Activated T-cell treated with anti-CD3 and anti-CD28 coated beads, Interleukin-2, amount 50 U/mL, for 72 hours (primary cell): ENCODE measurements at regions not wholly inside any gene's neighbourhood (a gene's known extent, or its start where the extent isn't known, plus 50 kb on each side); places are given as distances from the start of the nearest gene placed in this dataset.

Source experiments
- ATAC-seq, 2 donors: fragments of 150-1000 bp; cut with Tn5 transposase; replicated peaks in 1 of 2; 2 replicates each; pipeline ENCODE4 v1.10.0; 2021; ENCODE audit warnings: moderate library complexity in 2 of 2, mild to moderate bottlenecking in 1 of 2
- DNase-seq, 2 donors: peaks; one replicate each; pipeline ENCODE4 v3.0.0; 2021 to 2022; ENCODE audit warnings: mixed read lengths in 1 of 2
- H3K27ac Mint-ChIP-seq: one replicate; pipeline ENCODE4 v1.8.0; 2022; ENCODE audit warnings: mild to moderate bottlenecking, moderate library complexity, mixed read lengths
- H3K27me3 Mint-ChIP-seq: one replicate; pipeline ENCODE4 v1.8.0; 2022; ENCODE audit warnings: low read depth, mixed read lengths
- H3K36me3 Mint-ChIP-seq, 2 donors: one replicate each; pipeline ENCODE4 v1.8.0; 2022; ENCODE audit warnings: mixed read lengths in 2 of 2, mild to moderate bottlenecking in 1 of 2; ENCODE audit not compliant: insufficient read depth in 2 of 2
- H3K4me1 Mint-ChIP-seq: one replicate; pipeline ENCODE4 v1.8.0; 2022; ENCODE audit warnings: low read depth, mixed read lengths
- H3K4me3 Mint-ChIP-seq, 2 donors: one replicate each; pipeline ENCODE4 v1.8.0; 2022; ENCODE audit warnings: mild to moderate bottlenecking in 2 of 2, mixed read lengths in 2 of 2, moderate library complexity in 2 of 2
- H3K9me3 Mint-ChIP-seq, 2 donors: one replicate each; pipeline ENCODE4 v1.8.0; 2022; ENCODE audit warnings: mixed read lengths in 2 of 2

DNA sequence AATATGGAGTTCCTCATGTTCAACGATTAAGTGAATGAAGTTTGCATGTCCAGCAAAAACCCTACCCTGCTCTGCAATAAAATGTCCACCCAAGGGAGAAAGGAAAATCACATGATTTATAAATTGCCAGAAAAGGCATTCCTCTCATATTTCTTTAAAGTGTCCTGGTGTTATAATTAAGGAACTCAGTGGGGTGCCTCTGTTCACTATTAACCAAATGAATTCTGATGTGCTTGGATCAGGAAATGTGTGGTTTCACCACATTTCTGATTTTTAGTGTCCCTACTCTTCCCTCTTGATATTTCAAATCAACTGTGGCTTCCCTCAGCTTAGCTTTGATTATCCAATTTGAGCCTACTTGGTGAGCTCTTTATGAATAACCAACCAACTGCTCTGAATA lies 208.1 kb downstream of the PHLDA1 start:
- Mint-ChIP-seq H3K36me3 (no peaks in the 10 kb centered on the region), H3K27me3 (no peaks in the 10 kb centered on the region), H3K27ac (no peak overlapping the region), H3K4me3 (no peak overlapping the region), H3K4me1 (no peaks in the 10 kb centered on the region), H3K9me3 (no peaks in the 10 kb centered on the region)
- no peak for ATAC-seq
- DNase-seq, result no peak

DNA sequence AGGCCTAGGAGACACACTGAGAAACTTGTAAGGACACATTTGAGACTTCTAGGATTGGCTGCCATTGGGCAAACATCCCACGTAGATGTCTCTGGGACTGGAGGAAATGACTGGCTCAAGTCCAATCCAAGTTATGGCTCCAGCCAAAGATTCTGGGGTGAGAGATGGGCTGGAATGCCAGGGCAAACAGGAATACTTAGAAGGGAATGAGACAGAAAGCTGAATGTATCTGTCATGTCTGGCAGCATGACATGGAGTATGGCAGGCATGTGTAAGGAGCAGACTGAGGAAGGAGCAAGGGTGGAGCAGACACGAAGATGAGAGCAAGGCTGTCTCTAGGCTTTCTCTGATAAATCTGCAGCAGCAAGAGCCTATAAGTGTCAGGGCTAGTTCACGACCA lies 209.2 kb downstream of the PHLDA1 start:
- no peak for ATAC-seq
- Mint-ChIP-seq H3K4me3 (no peak overlapping the region), H3K4me1 (no peaks in the 10 kb centered on the region), H3K9me3 (no peaks in the 10 kb centered on the region), H3K36me3 (no peaks in the 10 kb centered on the region), H3K27me3 (no peaks in the 10 kb centered on the region), H3K27ac (no peak overlapping the region)
- no peak for DNase-seq

DNA sequence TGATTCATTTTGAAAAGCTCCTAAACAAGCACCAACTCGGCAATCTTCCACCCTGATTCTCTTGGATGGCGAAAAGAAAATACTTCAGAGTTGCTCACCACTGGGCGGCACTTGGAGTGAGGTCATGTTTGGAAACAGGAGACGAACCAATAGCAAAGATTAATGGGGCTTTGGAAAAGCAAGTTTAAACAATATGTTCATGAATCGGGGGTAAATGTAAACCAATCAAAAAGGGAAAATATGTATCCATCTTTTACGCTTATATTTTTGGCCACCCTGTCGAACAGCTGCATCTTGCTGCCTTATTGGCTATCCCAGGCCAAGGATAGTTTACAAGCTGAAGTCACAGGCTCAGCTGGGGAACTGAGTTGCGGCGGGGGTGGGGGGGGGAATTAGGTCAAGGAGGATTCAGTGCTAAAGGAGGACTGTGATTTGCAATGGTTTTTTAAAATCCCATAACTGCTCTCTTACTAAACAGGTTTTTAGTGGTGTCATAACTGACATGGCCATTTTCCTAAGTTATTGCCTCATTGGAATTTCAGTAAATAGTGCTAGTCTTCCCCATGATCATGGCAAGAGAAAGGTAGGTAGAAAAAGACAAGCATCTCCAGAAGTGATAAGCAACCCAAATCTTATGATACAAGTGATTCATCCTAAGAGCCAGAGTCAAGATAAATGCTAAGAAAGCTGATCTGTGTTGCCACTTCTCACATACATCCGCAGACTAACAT lies 210.6 kb downstream of the PHLDA1 start:
- no peaks in the 10 kb centered on the region for H3K36me3 Mint-ChIP-seq
- H3K27me3 Mint-ChIP-seq, result no peaks in the 10 kb centered on the region
- no peak overlapping the region for H3K4me3 Mint-ChIP-seq
- H3K27ac Mint-ChIP-seq, result no peak overlapping the region
- no peak for DNase-seq
- no peaks in the 10 kb centered on the region for H3K9me3 Mint-ChIP-seq
- no peak for ATAC-seq
- H3K4me1 Mint-ChIP-seq, result no peaks in the 10 kb centered on the region

DNA sequence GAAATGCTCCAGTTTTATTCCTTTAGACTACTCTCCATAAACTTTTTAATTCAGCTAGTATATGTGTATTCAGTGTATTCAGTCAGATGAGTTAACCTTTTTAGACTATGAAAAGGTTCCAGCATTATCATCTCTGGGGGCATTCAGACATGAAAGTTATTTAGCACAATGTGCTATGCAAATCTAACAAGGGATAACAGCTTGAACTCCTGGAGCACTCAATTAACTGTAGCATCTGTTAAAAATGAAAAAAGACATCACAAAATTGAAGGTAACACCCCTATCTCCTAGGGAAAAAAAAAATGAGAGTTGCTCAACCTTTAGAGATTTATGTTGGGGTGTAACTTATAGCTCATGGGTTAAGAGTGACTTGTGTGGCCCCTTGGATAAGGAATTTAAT lies 211.5 kb downstream of the PHLDA1 start:
- Mint-ChIP-seq H3K4me1 (peaks cover 2% of the 10 kb centered on the region), H3K27ac (no peak overlapping the region), H3K36me3 (no peaks in the 10 kb centered on the region), H3K27me3 (peaks cover 2% of the 10 kb centered on the region), H3K4me3 (no peak overlapping the region), H3K9me3 (no peaks in the 10 kb centered on the region)
- ATAC-seq (no peak), DNase-seq (no peak)

DNA sequence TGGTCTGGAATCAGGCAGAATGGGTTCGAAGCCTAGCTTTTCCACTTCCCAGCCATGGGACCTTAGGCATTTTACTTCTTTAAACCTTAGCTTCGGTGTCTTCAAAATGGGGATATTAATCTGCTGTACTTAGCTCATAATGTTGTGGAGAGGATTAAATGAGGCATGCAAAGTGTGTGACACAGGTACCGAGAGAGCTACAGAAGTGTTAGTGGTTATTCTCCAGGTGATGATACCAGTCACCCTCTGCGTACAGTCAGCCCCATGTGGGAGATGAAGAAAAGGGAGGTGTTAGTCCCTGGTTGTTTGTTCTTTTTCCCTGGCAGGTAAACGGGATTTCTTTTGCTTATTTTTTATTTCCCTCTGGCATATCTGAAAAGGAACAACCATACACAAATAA lies 212.1 kb downstream of the PHLDA1 start:
- Mint-ChIP-seq H3K9me3 (no peaks in the 10 kb centered on the region), H3K36me3 (no peaks in the 10 kb centered on the region), H3K27me3 (peaks cover 8% of the 10 kb centered on the region), H3K4me1 (peaks cover 7% of the 10 kb centered on the region), H3K4me3 (no peak overlapping the region), H3K27ac (no peak overlapping the region)
- no peak for ATAC-seq
- DNase-seq, result no peak

DNA sequence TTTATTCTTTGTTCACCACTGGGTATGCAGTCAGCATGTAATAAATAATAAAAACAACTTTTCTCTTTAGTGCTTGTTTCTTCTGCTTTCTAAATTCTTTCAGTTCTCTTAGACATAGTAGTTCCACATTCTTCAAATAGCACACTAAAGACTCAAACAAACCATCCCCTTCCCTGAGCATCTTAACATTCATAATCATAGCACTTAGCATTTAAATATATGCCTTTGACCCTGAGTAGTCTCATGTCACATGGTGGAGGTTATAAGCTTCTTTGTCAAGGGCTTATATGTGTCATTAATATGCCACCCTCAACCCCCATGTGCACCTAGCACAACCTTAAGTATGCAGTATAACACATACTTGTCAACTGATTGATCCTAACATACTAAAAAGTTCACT lies 212.7 kb downstream of the PHLDA1 start:
- no peaks in the 10 kb centered on the region for H3K9me3 Mint-ChIP-seq
- H3K27ac Mint-ChIP-seq, result no peak overlapping the region
- H3K4me3 Mint-ChIP-seq, result no peak overlapping the region
- peaks cover 7% of the 10 kb centered on the region for H3K4me1 Mint-ChIP-seq
- H3K36me3 Mint-ChIP-seq, result no peaks in the 10 kb centered on the region
- peaks cover 12% of the 10 kb centered on the region for H3K27me3 Mint-ChIP-seq
- ATAC-seq (no peak), DNase-seq (no peak)

DNA sequence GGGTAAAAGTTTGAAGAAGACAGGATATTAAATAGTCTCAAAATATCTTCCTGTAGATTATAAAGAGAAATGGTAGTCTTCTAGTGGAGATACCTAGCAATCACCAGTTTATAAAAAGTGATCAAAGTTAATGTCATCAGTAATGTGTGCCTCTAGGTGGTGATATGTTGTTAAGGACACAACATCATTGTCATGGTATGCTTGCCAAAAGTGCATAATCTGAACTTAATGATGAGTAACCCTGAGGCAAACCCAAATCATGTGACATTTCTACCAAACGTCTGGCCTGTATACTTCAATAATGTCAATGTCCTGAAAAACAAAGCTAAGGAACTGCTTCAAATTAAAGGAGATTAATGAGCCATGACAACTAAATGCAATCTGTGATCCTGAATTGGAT lies 214.7 kb downstream of the PHLDA1 start:
- Mint-ChIP-seq H3K4me3 (no peak overlapping the region), H3K27ac (no peak overlapping the region), H3K27me3 (peaks cover 24% of the 10 kb centered on the region), H3K9me3 (no peaks in the 10 kb centered on the region), H3K4me1 (peaks cover 23% of the 10 kb centered on the region), H3K36me3 (no peaks in the 10 kb centered on the region)
- ATAC-seq (peak; percentile 68 to 77), DNase-seq (no peak)

DNA sequence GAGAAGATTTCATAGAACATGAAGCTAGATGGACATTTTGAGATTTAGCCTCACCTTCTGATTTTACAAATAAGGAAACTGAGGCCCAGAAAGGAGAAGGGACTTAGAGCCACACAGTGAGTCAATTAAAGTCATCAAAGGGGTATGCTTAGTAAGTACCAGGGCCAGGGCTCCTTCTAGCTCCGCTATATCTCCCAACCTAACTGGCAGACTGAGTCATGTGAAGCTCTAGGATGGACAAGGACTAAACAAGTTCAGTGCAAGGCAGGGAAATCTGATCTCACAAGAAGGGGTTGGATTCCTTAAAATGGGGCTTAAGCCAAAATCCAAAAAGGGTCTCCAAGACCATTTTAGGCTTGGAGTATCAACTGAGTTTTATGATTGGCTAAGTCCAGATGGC lies 215.8 kb downstream of the PHLDA1 start:
- no peak overlapping the region for H3K4me3 Mint-ChIP-seq
- peaks cover 31% of the 10 kb centered on the region for H3K27me3 Mint-ChIP-seq
- H3K27ac Mint-ChIP-seq, result no peak overlapping the region
- H3K4me1 Mint-ChIP-seq, result peaks cover 25% of the 10 kb centered on the region
- DNase-seq (no peak), ATAC-seq (no peak)
- H3K9me3 Mint-ChIP-seq, result no peaks in the 10 kb centered on the region
- no peaks in the 10 kb centered on the region for H3K36me3 Mint-ChIP-seq

DNA sequence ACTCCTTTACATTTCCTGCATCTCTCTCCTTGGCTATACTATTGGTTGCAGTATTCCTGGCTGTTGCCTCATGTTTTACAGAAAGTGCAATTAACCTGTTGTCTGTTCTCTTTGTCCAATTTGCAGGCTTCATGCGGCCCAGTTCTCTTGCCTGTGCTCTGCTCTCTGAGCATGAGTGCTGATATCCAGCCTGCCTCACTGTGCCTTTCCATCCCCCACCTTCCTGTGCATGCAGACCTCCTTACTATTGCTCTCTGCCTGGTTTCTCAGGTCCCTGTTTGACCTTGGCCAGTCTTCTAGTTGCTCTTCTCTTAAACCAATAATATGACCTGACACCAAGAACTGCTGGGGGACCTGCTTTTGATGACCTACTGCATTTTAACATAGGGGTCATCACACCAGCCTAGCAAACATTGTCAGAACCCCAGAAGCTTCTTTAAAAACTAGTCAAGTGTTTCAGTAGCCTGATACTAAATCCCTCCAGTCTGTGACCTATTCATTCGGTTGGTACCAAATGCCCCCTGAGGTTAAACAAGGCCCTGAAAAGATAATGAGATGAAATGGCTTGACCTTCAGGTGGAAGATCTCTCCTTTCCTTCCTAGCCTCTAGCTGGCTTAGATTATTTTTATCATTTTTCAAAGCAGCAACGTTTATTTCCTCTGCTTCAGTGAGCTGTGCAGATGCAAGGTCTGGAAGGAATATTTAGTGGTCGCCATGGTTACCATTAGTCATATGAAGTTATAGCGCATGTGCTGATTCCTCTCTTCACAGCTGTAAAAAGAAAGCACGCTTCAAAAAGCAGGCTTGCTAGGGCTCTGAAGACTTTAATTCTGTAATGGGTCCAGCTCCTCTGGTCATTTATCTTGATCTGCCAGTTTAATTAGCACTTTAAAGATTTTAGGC lies 216.5 kb downstream of the PHLDA1 start:
- peaks cover 33% of the 10 kb centered on the region for H3K27me3 Mint-ChIP-seq
- H3K27ac Mint-ChIP-seq, result no peak overlapping the region
- no peak for DNase-seq

DNA sequence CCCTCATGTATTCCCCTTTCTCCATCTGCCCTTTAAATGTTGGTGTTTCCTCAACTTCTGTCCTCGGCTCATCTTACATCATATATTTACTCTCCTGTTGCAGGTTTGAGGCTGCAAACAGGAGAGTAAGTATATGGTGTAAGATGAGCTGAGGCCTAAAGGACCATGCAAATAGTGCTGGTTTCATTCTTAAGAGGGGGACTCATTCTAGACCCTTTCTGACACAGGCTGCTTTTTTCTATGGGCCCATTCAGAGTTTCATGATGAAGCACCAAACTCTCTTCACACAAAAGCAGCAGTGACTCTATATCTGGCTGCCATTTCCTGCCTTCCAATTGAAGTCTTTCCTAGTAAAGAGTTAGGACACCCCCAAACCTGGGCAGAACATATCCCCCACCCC lies 218.5 kb downstream of the PHLDA1 start:
- H3K27me3 Mint-ChIP-seq, result peaks cover 33% of the 10 kb centered on the region
- H3K36me3 Mint-ChIP-seq, result peaks cover 5 to 7% of the 10 kb centered on the region in 2 donors
- DNase-seq, result no peak
- H3K4me3 Mint-ChIP-seq, result peak overlapping the region in 1 of 2 donors; percentile 1
- peak; percentile 58 to 77 for ATAC-seq
- H3K9me3 Mint-ChIP-seq, result peaks cover 7 to 12% of the 10 kb centered on the region in 2 donors
- no peak overlapping the region for H3K27ac Mint-ChIP-seq
- H3K4me1 Mint-ChIP-seq, result peaks cover 25% of the 10 kb centered on the region

More for the DNA sequence above, 216.5 kb downstream of the PHLDA1 start:
- Mint-ChIP-seq H3K9me3 (no peaks in the 10 kb centered on the region), H3K4me3 (no peak overlapping the region), H3K36me3 (no peaks in the 10 kb centered on the region), H3K4me1 (peaks cover 25% of the 10 kb centered on the region)
- peak; percentile 29 to 34 for ATAC-seq

DNA sequence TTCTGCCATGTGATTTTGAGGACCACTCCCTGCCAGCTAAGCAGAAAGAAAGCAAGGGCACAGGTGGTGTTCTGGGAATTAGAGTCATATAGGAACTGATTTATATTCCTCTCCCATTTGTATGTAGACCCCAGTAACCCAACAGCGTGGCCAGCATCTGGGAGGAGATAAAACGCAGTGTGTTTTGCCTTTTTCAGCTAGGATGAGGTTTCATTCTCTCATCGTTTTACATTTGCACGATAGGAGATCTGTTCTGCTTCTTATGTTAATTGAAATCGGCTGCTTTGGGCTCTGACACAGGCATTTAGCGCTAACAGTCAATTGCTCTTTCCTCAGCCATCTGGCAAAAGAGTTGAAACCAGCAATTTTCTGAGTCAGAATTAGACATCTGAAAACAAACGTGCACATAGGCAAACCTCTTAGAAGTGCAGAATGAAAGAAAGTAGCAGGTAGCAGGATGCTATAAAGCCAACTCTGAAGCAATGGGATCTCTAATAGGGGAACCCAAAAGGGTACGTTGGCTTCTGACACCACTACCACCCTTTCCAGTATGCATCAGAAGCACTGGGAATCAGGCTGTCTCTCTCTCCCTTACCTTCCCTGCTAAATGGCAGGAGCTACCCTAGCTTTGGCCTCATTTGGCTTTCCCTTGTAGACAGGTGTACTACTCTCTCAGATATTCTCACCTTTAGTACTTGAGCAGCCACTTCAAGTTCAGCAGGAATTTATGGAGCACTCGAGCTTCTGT lies 219.1 kb downstream of the PHLDA1 start:
- Mint-ChIP-seq H3K9me3 (peaks cover 7 to 12% of the 10 kb centered on the region in 2 donors), H3K36me3 (peaks cover 5 to 7% of the 10 kb centered on the region in 2 donors), H3K27ac (no peak overlapping the region), H3K4me3 (peak overlapping the region in 1 of 2 donors; percentile 1), H3K27me3 (peaks cover 33% of the 10 kb centered on the region), H3K4me1 (peaks cover 25% of the 10 kb centered on the region)
- no peak for DNase-seq
- peak; percentile 34 to 45 for ATAC-seq

DNA sequence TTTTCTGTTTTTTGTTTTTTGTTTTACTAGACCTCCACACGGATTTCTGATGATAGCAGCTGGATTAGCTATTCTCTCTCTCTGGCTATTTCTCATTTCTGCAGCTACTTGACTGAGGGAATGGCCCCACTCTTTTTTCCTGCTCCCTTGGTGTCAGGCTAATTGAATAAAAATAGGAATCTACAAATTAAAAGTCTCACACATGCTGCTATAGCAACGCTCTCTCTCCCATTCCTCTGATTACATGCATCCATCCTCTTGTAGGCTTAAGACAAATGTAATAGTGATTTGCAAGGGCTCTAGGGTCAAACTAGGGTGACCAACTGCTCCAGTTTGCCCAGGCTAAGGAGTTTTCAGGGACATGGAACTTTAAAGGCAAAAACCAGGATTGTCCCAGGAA lies 221.8 kb downstream of the PHLDA1 start:
- H3K4me1 Mint-ChIP-seq, result peaks cover 19% of the 10 kb centered on the region
- no peak for DNase-seq
- ATAC-seq, result no peak
- peaks cover 28% of the 10 kb centered on the region for H3K27me3 Mint-ChIP-seq
- peaks cover 5 to 10% of the 10 kb centered on the region in 2 donors for H3K36me3 Mint-ChIP-seq
- H3K4me3 Mint-ChIP-seq, result no peak overlapping the region
- no peak overlapping the region for H3K27ac Mint-ChIP-seq
- H3K9me3 Mint-ChIP-seq, result peaks cover 7 to 14% of the 10 kb centered on the region in 2 donors

DNA sequence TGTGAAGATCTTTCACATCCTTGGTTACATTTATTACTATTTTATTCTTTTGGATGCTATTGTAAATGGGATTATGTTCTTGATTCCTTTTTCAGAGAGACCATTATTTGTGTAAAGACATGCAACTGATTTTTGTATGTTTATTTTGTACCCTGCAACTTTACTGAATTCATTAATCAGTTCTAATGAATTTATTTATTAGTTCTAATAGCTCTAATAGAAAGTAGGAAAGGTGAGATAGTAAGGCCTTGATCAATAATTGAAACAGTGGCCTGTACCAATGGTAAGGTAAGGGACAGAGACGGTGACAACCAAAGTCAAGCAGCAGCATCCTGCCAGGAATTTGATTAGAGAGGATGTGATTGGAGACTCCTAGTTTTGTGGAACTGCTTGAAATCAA lies 224.1 kb downstream of the PHLDA1 start:
- Mint-ChIP-seq H3K27me3 (peaks cover 9% of the 10 kb centered on the region), H3K9me3 (peaks cover 7 to 14% of the 10 kb centered on the region in 2 donors), H3K36me3 (peaks cover 5 to 10% of the 10 kb centered on the region in 2 donors), H3K27ac (no peak overlapping the region), H3K4me3 (no peak overlapping the region), H3K4me1 (peaks cover 8% of the 10 kb centered on the region)
- DNase-seq, result no peak
- no peak for ATAC-seq
